ENCODE measurements at regions not wholly inside any gene's neighbourhood (a gene's known extent, or its start where the extent isn't known, plus 50 kb on each side); places are given as distances from the start of the nearest gene placed in this dataset.

- TF ChIP-seq CTCF (IDR thresholded peaks at IDR 0.05) (no peak), POLR2AphosphoS5 (IDR thresholded peaks at IDR 0.05) (no peak), EP300 (IDR thresholded peaks at IDR 0.05) (no peak), POLR2A (IDR thresholded peaks at IDR 0.05) (no peak)
These were observed 132.9 kb downstream of the CBLN2 start for GRCh38 chr18:72411261-72411660.
